GM18909 (cell line): ENCODE measurements at regions not wholly inside any gene's neighbourhood (a gene's known extent, or its start where the extent isn't known, plus 50 kb on each side); places are given as distances from the start of the nearest gene placed in this dataset.

Experiments used
- ATAC-seq: cut with Tn5 transposase; IDR thresholded peaks from one replicate; pipeline ENCODE4 v1.9.1; 2021; ENCODE audit warnings: mild to moderate bottlenecking; ENCODE audit not compliant: unreplicated experiment, poor library complexity

GRCh38 chr4:160136021-160136420 is 1033.1 kb downstream of the RAPGEF2 start:
- no peak for ATAC-seq

- no peak for ATAC-seq
These were observed 1038.3 kb downstream of the RAPGEF2 start for GRCh38 chr4:160141206-160141605.

DNA sequence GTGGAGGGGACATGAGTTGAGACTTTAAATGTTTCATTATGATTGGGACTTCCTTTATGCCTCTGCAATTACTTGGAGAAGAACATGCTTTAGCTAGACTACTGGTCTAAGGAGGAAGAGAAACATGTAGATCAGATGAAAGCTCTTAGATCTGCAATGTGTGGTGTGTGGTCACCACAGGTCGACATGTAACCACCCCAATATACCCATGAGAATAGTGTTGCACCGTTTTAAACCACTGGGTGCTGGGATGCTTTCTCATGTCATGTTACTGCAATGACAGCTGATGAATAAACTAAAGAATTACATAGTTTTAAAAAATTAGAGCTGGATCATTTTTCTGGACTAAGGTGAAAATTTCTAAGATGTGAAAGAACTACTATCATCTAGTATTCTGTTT is 1039.7 kb downstream of the RAPGEF2 start:
- ATAC-seq, result peak; percentile 100

- no peak for ATAC-seq
These were observed 1040.7 kb downstream of the RAPGEF2 start for GRCh38 chr4:160143574-160143973.

- ATAC-seq, result no peak
These were observed 1056.6 kb downstream of the RAPGEF2 start for GRCh38 chr4:160159457-160159856.

GRCh38 chr4:160161026-160161425 is 1058.1 kb downstream of the RAPGEF2 start:
- ATAC-seq, result no peak

GRCh38 chr4:160175064-160175643 is 1072.3 kb downstream of the RAPGEF2 start:
- no peak for ATAC-seq

DNA sequence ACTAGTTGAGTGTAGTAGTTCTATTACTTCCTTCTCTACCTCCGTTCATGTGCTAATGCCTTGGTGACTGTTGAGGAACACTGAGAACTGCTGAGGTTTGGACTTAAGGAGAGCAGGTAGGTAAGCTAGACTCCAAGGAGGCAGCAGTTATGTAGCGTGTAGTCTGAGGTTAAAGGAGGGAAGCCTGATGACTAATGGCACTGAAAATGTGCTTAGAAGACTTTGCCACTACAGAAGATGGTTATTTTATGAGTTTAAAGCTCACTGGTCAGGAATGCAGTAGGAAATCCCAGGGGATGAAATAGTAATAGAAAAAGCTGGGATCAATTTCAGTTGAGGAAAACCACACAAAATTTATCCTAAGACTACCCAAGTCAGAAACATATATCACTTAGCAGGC is 1077.3 kb downstream of the RAPGEF2 start:
- ATAC-seq, result no peak

DNA sequence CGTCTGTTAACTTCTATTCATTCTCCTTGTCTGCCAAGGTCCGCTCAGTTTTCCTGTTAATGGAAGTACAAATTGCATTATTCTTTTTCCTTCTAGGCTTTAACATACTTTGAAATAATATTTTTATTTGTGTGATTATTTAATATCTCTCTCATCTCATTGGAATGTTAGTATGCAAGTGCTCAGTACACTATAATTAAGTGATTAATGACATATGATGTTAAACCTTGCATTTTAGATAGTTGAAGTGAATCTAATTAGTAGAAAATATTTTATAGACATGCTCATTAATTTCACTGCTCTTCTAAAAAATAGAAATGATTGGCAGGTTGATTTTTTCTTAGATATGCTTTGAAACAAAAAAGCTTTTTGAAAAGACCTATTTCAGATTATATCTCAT is 1079.8 kb downstream of the RAPGEF2 start:
- no peak for ATAC-seq

DNA sequence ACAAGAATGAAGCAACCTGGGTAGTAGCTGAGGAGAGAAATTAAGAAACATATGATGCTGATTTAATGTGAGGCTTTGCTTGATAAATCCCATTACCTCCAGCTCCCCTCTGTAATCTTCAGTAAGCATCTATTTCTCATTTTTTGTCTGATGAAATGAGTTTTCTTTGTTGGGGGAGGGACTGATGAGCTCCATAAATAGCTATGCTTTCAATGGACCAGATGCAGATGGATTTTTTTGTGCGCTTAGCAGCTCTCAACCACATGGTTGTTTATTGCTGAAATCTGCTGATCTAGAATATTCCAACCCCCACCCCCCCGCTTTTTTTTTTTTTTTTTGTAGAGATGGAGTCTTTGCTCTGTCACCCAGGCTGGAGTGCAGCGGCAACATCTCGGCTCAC is 1082.0 kb downstream of the RAPGEF2 start:
- ATAC-seq, result no peak

DNA sequence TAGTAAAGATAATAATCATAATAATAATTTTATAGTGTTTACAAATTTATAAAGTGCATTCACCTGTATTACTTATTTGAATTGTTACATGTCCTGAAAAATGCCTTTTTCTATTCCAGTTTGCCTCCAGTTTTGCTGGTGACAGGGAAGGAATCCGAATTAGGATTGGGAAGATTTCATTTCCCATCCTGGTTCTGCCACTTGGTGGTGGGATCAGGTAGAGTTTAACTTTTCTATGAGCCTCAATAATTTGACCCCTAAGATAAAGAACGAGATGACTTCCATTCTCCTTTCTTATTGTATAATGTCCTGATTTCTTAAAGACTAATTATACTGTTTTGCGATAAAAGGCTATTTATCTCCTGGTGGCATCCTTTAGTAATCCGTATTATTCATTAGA is 1090.9 kb downstream of the RAPGEF2 start:
- no peak for ATAC-seq

- ATAC-seq, result no peak
These were observed 1091.8 kb downstream of the RAPGEF2 start for GRCh38 chr4:160194716-160195115.

DNA sequence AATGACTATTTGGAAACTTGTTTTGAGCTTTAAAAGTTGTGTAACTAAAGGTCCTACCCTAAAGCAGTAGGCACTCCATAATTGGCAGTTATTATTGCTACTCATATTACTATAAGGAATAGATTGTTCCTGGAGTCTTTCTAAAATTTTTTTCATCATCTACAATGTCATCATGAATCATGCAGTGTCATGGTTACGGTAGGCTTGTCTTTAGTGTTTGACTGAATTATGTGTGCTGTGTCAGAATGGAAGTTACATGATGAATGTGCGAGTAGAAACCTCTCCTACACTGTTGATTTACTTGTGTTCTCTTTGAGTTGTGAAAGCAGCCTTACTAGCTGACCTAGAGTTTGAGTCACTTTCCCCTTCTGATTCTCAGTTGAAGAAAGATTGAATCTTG is 1099.9 kb downstream of the RAPGEF2 start:
- no peak for ATAC-seq

GRCh38 chr4:160212078-160212477 is 1109.2 kb downstream of the RAPGEF2 start:
- no peak for ATAC-seq

GRCh38 chr4:160213366-160213765 is 1110.5 kb downstream of the RAPGEF2 start:
- no peak for ATAC-seq

DNA sequence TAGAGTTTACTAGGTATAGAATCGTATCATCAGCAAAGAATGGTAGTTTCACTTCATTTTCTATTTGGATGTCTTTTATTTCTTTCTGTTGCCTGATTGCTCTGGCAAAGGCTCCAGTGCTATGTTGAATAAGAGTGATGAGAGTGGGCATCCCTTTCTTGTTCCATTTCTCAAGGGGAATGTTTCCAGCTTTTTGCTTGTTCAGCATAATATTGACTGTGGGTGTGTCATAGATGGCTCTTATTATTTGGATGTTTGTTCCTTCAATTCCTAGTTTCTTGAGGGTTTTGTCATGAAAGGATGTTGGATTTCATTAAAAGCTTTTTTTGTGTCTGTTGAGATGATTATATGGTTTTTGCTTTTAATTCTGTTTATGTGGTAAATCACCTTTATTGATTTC is 1114.5 kb downstream of the RAPGEF2 start:
- ATAC-seq, result no peak

DNA sequence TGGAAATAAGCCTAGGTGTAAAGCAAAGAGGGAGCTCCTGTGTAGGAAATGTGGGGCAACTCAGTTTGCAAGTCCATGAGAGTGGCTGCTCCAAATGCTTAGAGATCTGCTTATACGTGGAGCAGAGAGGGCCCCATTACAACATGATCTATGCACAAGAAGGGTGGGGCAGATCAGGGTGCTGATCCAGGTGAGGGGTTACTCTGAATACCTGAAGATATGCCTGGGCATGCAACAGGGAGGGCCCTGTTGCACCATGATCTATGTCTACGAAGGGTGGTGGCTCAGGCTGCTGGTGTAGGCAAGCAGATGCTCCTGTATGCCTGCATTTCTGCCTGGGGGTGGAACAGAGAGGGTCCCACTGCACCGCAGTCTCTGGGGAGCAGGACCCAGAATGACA is 1121.2 kb downstream of the RAPGEF2 start:
- ATAC-seq, result no peak

DNA sequence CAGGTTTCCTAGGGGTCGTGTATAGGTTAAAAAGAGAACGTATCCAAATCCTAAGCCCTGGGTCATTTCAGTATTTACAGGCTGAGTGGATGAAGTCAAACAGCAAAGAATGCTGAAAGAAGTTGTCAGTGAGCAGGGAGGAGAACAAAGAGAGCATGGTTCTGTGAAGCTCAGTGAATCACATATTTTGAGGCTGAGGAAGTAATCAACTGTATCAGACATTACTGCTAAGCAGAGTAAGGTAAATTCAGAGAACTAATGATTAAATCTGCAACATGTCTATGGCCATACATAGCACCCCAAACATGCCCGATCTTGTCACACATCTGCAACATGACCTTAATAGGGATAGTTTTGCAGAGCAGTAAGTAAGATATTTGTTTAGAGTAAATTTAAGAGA is 1130.3 kb downstream of the RAPGEF2 start:
- ATAC-seq, result no peak

DNA sequence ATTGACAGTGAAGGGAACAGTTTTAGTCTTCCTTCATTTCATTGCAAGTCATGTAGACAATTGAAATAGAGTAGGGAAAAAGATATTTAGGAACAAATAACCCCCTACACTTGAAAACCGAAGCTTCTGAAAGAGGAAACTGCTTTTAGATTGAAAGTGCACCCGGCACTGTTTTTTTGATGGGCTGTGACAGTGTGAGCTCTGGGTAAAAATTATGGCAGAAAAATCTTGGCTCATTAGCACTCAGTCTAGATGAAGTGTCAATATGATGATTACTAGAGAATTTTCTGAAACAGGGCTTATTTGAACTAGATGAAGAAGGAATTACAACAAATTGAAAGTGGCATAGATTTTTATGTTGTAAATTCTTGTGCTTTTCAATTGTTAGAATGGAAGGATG is 1132.4 kb downstream of the RAPGEF2 start:
- ATAC-seq, result no peak

GRCh38 chr4:160235771-160236170 is 1132.9 kb downstream of the RAPGEF2 start:
- ATAC-seq, result no peak

DNA sequence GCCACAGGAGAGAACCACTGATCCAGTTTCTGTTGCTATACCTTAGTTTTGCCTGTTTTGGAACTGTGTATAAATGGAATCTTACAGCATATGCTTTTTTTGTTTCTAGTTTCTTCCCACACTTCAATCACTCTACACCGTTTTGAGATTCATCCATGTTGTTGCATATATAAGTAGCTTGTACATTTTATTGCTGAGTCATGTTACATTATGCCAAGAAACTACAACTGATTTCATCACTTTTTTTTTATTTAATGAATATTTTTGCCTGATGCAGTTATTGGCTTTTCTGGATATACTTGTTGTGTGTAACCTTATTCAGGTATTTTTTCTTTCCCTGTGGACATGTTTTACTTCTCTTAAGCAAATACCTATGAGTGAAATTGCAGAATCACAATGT is 1135.9 kb downstream of the RAPGEF2 start:
- no peak for ATAC-seq

- no peak for ATAC-seq
These were observed 1144.3 kb downstream of the RAPGEF2 start for GRCh38 chr4:160247091-160247656.
